ENCODE measurements at regions not wholly inside any gene's neighbourhood (a gene's known extent, or its start where the extent isn't known, plus 50 kb on each side); places are given as distances from the start of the nearest gene placed in this dataset.

- TF ChIP-seq EZH2phosphoT487 (IDR thresholded peaks at IDR 0.05): no peak
- TF ChIP-seq EZH2 (IDR thresholded peaks at IDR 0.05): no peak
These were observed 196.6 kb downstream of the LY86 start for GRCh38 chr6:6785163-6785521.

Data from neural progenitor cell (in vitro differentiated cells).